ENCODE measurements at regions not wholly inside any gene's neighbourhood (a gene's known extent, or its start where the extent isn't known, plus 50 kb on each side); places are given as distances from the start of the nearest gene placed in this dataset.

DNA sequence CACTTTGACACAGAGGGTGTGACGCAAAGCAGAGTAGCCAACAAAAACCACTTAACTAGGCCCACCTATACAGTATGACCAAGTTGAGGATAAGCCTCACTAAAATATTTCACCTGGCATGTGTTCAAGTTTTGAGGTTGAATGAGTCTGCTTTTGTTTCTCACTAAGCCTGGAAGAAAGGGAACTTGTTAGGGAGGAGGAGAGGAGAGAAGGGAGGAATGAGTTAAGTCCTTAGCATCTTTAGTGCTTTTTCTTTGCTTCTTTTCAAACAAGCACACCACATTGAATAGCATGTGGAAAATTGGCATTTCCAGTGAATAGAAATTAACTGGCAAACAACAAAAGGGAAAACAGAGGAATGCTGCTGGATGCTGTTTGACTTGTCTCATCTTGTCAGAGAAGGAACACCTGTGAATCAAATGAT lies 461.9 kb downstream of the GJA1 start:
- Histone ChIP-seq H3K9me3 (no peaks in the 10 kb centered on the region), H3K27me3 (no peaks in the 10 kb centered on the region), H3K4me1 (no peaks in the 10 kb centered on the region), H3K4me3 (no peak overlapping the region), H3K27ac (no peak overlapping the region), H3K36me3 (no peaks in the 10 kb centered on the region)
- in situ Hi-C loops (cut with MboI; ENCODE audit: low sequenced_read_pairs in 4 of 4): no loop called here
- no peak for TF ChIP-seq POLR2A (IDR thresholded peaks at IDR 0.05)
- TF ChIP-seq, protein P1, sequence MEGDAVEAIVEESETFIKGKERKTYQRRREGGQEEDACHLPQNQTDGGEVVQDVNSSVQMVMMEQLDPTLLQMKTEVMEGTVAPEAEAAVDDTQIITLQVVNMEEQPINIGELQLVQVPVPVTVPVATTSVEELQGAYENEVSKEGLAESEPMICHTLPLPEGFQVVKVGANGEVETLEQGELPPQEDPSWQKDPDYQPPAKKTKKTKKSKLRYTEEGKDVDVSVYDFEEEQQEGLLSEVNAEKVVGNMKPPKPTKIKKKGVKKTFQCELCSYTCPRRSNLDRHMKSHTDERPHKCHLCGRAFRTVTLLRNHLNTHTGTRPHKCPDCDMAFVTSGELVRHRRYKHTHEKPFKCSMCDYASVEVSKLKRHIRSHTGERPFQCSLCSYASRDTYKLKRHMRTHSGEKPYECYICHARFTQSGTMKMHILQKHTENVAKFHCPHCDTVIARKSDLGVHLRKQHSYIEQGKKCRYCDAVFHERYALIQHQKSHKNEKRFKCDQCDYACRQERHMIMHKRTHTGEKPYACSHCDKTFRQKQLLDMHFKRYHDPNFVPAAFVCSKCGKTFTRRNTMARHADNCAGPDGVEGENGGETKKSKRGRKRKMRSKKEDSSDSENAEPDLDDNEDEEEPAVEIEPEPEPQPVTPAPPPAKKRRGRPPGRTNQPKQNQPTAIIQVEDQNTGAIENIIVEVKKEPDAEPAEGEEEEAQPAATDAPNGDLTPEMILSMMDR (IDR thresholded peaks at IDR 0.05 in 4 of 5, conservative IDR thresholded peaks at IDR 0.05 in 1 of 5): no peak
- intact Hi-C loops (cut with DNase I; ENCODE audit: low total_unique reads): no loop called here
- no peak for ATAC-seq
- no peak for DNase-seq

DNA sequence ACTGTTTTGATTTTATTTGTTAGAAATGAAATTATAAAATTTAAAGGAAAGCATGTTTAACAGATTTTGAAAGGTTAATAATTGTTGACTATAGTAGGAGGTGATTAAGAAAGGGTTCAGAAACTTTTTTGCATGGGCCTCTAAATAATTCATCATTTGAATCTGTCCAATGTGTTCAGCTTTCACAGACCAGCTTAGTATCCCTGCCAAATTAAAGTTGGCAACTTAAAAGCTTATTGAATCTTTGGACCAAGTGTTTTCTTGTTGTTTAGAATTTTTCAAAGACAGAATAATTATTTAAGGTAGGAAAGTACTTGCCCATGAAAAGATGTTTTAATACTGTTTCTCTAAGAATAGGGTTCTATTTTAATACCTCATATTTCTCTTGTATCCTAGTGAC lies 466.0 kb downstream of the GJA1 start:
- Histone ChIP-seq H3K4me3 (no peak overlapping the region), H3K27ac (no peak overlapping the region), H3K4me1 (no peaks in the 10 kb centered on the region), H3K27me3 (no peaks in the 10 kb centered on the region), H3K36me3 (no peaks in the 10 kb centered on the region), H3K9me3 (no peaks in the 10 kb centered on the region)
- TF ChIP-seq, protein P1 (IDR thresholded peaks at IDR 0.05 in 4 of 5, conservative IDR thresholded peaks at IDR 0.05 in 1 of 5): no peak
- no peak for TF ChIP-seq POLR2A (IDR thresholded peaks at IDR 0.05)
- ATAC-seq (no peak), DNase-seq (no peak)
- in situ Hi-C loops (cut with MboI; ENCODE audit: low sequenced_read_pairs in 4 of 4): no loop called here
- intact Hi-C loops (cut with DNase I; ENCODE audit: low total_unique reads): no loop called here

- no peak overlapping the region for H3K27ac ChIP-seq
- intact Hi-C loops (cut with DNase I; ENCODE audit: low total_unique reads): no loop called here
- TF ChIP-seq, protein P1 (IDR thresholded peaks at IDR 0.05 in 4 of 5, conservative IDR thresholded peaks at IDR 0.05 in 1 of 5): no peak
- no peak for DNase-seq
- in situ Hi-C loops (cut with MboI; ENCODE audit: low sequenced_read_pairs in 4 of 4): no loop called here
- H3K36me3 ChIP-seq: no peaks in the 10 kb centered on the region
- ATAC-seq: no peak
- no peak overlapping the region for H3K4me3 ChIP-seq
- H3K4me1 ChIP-seq: no peaks in the 10 kb centered on the region
- no peaks in the 10 kb centered on the region for H3K27me3 ChIP-seq
- no peaks in the 10 kb centered on the region for H3K9me3 ChIP-seq
These were observed 469.1 kb downstream of the GJA1 start for GRCh38 chr6:121904559-121904958.

- Histone ChIP-seq H3K4me3 (no peak overlapping the region), H3K27ac (no peak overlapping the region), H3K27me3 (no peaks in the 10 kb centered on the region), H3K4me1 (no peaks in the 10 kb centered on the region), H3K9me3 (no peaks in the 10 kb centered on the region), H3K36me3 (no peaks in the 10 kb centered on the region)
- ATAC-seq (no peak), DNase-seq (no peak)
- intact Hi-C loops (cut with DNase I; ENCODE audit: low total_unique reads): no loop called here
- in situ Hi-C loops (cut with MboI; ENCODE audit: low sequenced_read_pairs in 4 of 4): no loop called here
- TF ChIP-seq POLR2A (IDR thresholded peaks at IDR 0.05): no peak
- TF ChIP-seq, protein P1 (IDR thresholded peaks at IDR 0.05 in 4 of 5, conservative IDR thresholded peaks at IDR 0.05 in 1 of 5): no peak
These were observed 477.5 kb downstream of the GJA1 start for GRCh38 chr6:121912905-121913304.

GRCh38 chr6:121917263-121917829 lies 481.9 kb downstream of the GJA1 start:
- no peak overlapping the region for H3K4me3 ChIP-seq
- in situ Hi-C loops (cut with MboI; ENCODE audit: low sequenced_read_pairs in 4 of 4) (no loop called here), intact Hi-C loops (cut with DNase I; ENCODE audit: low total_unique reads) (no loop called here)
- no peaks in the 10 kb centered on the region for H3K9me3 ChIP-seq
- H3K4me1 ChIP-seq: no peaks in the 10 kb centered on the region
- H3K27me3 ChIP-seq: no peaks in the 10 kb centered on the region
- TF ChIP-seq, protein P1 (IDR thresholded peaks at IDR 0.05 in 4 of 5, conservative IDR thresholded peaks at IDR 0.05 in 1 of 5): no peak
- no peak for TF ChIP-seq POLR2A (IDR thresholded peaks at IDR 0.05)
- no peak overlapping the region for H3K27ac ChIP-seq
- DNase-seq: no peak
- no peaks in the 10 kb centered on the region for H3K36me3 ChIP-seq
- ATAC-seq: no peak
